Non-pigmented ciliary epithelial cell (primary cell): ENCODE measurements at regions not wholly inside any gene's neighbourhood (a gene's known extent, or its start where the extent isn't known, plus 50 kb on each side); places are given as distances from the start of the nearest gene placed in this dataset.
"Not testable (repeated sequence)": the region's sequence is repeated elsewhere in the genome, so short reads cannot be mapped to it uniquely, and the experiment has no call there.

Experiments
- DNase-seq: peaks from one replicate; pipeline ENCODE4 v3.0.0-alpha.2; 2010; ENCODE audit warnings: low read depth

DNA sequence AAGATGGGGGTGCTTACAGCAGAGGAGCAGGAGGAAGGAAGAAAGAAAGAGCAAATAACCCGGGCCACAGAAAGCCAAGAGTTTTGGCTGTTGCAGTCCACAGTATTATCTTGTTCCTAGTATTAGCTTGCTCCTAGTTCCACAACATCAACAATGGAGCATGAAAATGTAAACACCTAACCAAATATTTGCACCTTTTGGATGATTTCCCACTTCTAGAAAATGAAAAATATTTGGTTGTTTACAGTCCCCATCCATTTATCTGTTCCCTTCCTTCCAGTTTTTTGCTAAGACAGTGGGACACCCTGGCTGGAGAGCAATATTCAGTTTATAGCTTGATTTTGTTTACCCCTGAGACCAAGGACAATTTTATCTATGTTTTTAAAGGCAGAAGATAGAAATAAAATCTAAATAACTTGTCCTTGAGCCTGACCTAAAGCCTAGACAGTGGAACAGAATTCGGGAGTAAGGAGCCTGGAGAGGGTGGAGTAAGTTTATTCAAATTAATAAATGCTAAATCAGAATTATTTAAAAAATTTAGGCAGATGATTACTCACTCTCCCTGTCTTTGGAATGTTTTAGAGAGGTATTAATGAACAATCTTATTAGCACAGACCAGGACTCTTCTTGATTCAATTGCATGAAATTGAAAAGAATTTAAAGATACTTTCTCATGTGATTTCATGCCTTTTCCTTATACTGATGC is 51.6 kb downstream of the RESF1 start:
- no peak for DNase-seq

DNA sequence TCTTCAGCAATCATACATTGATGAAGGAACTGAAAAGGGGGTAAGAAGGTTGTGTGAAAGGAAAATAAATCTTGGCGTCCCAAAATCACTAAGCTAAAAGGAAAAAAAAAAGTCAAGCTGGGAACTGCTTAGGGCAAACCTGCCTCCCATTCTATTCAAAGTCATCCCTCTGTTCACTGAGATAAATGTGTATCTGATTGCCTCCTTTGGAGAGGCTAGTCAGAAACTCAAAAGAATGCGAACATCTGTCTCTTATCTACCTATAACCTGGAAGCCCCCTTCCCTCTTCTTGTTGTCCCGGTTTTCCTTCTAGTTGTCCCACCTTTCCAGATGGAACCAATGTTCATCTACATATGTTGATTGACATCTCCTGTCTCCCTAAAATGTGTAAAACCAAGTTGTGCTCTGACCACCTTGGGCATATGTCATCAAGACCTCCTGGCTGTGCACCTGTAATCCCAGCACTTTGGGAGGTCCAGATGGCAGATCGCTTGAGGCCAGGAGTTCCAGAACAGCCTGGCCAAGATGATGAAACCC is 53.1 kb downstream of the RESF1 start:
- no peak for DNase-seq

DNA sequence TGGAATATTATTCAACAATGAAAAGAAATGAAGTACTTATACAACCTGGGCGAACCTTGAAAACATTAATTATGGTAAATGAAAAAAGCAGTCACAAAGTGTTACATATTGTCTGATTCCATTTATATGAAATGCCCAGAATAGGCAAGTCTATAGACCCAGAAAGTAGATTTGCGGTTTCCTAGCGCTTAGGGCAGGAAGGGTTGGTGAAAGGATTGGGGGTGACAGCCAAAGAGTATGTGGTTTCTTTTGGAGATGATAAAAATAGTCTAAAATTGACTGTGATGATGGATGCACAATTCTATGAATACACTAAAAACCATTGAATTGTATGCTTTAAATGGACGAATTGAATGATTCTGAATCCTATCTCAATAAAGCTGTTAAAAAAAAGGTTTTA is 55.8 kb downstream of the RESF1 start:
- DNase-seq, result no peak

DNA sequence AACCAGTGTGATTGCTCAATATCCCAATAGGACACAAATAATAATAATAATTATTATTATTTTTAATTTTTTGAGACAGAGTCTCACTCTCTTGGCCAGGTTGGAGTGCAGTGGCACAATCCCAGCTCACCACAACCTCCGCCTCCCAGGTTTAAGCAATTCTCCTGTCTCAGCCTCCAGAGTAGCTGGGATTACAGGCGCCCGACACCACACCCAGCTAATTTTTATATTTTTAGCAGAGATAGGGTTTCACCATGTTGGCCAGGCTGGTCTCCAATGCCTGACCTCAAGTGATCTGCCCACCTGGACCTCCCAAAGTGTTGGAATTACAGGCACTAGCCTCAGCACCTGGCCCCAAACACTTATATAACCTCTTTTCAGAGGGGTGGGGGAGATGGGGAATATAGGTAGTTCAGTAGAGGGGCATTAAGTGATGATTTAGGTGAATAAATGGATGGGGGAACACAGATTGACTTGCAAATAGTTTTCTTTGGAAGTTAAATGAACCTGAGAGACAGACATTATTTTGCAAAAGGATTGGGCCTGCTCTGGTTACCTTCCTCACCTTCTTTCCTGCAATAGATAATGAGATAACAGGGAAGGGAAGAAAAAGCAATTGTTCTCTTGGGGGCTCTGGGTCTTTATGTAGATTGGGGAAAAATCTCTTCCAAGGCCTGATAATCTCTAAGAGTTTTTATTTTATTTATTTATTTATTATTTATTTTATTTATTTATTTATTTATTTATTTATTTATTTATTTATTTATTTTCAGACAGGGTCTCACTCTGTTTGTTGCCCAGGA is 57.7 kb downstream of the RESF1 start:
- no peak for DNase-seq

DNA sequence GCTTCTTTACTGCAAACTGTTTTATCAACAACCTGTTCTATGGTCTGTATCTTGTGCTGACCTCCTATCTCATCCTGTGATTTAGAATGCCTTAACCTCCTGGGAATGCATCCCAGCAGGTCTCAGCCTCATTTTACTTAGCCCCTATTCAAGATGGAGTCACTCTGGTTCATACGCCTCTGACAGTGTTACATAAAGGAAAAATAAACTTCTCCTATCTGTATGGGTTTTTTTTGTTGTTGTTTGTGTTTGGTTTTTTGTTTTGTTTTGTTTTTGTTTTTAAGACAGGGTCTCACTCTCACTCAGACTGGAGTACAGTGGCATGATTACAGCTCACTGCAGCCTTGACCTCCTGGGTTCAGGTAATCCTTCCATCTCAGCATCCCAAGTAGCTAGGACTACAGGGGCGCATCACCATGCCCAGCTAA is 62.1 kb downstream of the RESF1 start:
- DNase-seq, result no peak

DNA sequence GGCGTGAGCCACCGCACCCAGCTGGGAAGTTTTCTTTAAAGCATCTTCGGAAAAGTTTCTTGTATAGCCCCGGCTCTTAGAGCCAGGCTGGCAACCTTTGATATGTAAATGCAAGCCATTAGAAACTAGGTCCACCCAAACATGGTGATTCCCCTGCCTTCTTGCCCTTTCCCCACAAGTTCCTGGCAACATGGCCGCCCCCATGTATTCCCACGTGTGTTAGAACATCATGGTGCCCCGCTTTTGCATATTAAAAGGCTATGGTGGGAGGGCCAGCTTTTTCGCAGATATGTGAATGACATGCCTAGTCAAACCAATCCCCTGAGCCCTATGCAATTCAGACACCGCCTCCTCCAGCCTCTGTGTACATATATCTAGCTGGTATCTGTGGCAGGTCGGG is 63.2 kb downstream of the RESF1 start:
- DNase-seq, result not testable (repeated sequence)

DNA sequence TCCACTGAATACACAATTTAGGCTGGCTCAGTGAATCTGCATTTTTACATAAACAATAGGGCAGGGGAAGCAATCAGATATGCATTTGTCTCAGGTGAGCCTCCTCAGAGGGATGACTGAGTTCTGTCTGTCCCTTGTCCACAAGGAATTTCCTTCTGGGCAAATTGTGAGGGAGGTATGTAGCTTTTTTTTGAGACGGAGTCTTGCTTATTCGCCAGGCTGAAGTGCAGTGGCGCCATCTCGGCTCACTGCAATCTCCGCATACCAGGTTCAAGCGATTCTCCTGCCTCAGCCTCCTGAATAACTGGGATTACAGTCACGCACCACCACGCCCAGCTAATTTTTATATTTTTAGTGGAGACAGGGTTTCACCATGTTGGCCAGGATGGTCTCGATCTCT is 64.6 kb downstream of the RESF1 start:
- not testable (repeated sequence) for DNase-seq

DNA sequence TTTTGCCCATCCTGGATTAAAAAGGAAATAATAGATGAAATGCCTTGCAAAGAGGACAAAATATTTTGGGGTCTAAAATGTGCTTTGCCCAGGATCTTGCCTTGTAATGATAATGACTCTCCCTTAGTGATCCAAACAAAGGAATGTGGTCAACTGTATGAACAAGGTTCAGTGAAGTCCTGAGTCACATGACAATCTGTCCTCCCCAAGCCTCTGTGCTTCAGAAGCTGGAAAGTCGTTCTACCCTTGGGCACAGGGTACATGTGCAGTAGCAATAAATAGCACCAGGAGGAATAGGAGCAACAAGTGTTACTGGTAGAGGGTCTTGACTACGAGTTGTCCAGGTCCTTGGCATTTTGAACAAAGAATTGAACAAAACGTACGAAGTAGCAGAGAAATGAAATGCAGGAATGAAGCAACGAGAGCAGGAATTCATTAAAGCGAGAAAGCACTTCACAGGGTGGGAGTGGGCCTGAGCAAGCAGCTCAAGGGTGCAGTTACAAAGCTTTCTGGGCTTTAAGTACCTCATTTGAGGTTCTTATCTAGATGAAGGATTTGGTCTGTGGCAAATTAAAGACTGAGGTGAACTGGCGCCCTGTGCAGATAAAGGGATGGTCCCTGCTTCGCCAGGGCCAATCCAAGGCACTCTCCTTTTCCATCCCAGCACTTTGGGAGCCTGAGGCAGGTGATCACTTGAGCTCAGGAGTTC is 65.8 kb downstream of the RESF1 start:
- DNase-seq, result no peak

DNA sequence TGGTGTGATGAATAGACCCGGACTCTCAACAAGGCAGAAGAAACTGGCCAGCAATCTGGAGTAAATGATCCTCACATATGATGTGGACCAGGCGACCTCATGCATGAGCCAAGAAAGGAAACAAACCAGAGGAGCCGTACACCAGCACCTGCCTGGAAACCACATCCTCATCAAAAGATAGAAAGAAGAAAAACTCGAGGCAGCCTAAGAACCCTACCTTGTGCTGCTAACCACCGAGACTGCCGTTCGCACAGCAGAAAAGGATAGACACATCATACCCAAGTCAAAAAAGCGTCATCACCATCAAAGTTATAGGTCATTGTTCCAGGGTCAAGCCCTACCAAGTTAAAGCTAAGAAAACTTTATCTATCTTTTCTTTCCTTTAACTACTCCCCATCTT is 66.7 kb downstream of the RESF1 start:
- no peak for DNase-seq

DNA sequence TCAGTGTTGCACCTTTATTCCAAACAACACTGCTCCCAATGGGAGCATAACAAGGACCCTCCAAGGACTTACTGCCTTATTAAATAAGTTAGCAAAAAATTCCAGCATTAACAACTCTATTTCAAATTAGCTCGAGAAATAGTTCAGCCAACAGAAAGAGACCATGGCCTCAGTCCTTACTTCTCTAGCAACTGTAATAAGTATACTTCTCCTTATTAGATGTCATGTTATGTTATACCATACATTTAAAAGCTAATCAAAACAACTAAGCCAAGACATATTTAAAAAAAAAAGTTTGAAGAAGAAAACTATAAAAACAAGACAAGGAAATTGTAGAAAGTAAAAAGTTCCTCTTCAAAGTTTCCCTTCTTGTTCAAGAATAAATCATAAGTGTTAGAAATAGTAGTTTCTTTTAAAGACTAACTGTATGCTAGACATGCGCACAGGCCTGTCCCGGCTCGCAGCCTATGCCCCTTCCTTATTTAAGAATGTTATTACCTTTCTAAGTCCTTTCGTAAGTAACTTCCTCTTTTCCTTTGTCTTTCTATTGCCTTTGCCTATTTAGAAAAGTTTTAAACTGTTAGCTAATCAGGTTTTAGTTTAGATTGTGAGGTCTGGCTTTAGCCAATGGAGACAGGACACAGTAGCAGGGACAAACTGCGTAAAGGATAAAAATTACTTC is 68.6 kb downstream of the RESF1 start:
- no peak for DNase-seq

DNA sequence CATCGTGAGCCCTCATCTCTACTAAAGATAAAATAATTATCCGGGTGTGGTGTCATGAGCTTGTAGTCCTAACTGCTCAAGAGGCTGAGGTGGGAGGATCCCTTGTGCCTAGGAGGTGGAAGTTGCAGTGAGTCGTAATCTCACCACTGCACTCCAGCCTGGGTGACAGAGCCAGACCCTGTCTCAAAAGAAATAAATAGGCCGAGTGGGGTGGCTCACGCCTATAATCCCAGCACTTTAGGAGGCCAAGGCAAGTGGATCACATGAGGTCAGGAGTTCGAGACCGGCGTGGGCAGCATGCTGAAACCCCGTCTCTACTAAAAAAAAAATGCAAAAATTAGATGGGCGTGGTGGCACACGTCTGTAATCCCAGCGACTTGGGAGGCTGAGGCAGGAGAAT is 70.9 kb downstream of the RESF1 start:
- no peak for DNase-seq

DNA sequence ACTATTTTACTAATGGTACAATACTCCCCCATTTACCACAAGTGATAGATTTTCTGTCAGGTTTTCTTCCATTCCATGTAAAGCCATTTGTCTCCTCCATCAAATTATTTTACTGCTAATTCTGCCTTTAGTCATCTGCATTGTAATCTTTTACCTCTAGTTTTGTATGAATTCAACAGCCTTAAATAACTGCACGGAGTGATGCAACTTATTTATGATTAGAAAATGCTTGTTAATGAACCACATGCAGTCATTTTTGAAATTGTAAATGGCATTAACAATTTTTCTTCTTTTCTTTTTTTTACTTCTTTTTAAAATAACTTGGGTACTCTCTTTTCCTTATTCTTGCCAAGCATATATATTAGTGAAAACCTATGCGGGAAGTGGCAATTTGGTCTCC is 71.5 kb downstream of the RESF1 start:
- DNase-seq, result no peak

DNA sequence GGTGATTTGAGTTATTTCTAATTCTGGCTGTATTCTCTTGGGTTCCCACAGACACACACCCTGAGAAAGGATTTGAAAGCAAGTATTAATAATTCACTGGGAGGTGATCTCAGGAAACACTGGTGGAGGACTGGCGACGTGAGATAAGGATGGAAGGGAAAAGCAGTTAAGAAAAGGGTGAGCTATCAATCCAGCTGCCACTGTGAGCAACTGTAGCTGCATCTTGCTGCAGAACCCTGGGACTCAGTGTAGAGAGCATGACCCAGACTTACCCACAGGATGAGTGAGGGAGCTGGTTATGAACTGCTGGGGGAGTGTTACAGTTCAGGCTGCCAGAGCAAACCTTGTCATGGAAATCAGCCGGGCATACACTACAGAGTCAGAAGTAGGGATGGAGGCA is 71.9 kb downstream of the RESF1 start:
- no peak for DNase-seq

DNA sequence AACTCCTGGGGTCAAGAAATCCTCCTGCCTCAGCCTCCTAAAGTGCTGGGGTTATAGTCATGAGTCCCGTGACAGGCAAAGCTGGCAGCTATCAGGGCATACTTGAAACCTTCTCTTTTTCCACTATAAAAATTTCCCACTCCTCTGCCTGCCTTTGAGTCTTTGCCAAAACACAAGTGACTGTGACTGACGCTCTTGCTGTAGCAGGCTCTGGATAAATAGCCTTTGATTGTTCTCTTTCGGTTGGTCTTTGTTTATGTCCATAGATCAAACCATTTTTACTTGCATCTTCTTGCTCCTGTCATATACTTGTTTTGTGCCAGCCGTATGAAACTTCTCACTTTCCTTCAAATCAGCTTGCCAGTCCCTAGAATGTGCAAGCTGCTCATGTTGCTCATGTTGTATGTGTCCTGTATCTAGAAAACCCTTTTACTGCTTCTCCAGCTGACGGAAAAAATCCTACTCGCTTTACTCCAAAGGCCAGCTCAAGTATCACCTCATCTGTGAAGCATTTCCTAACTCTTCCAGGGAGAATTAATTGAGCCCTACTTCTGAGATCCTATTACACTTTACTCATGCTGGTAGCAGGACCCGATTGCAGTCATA is 73.1 kb downstream of the RESF1 start:
- peak; percentile 24 for DNase-seq

DNA sequence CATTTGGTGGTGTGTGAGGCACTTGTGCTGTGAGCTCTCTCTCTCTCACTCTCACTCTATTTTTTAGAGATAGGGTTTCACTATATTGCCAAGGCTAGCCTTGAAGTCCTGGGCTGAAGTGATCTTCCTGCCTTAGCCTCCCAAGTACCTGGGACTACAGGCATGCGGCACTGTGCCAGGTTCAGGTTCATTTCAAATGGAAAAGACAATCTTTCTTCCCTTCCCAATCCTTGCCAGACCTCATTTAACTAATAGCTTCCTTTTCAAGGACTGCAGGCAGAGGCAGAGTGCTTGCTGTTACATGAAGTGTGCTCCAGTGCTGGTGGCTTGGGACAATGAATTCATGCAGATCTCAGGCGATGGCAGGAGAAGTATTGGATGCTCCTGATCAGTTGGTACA is 73.2 kb upstream of the BICD1 start:
- no peak for DNase-seq

DNA sequence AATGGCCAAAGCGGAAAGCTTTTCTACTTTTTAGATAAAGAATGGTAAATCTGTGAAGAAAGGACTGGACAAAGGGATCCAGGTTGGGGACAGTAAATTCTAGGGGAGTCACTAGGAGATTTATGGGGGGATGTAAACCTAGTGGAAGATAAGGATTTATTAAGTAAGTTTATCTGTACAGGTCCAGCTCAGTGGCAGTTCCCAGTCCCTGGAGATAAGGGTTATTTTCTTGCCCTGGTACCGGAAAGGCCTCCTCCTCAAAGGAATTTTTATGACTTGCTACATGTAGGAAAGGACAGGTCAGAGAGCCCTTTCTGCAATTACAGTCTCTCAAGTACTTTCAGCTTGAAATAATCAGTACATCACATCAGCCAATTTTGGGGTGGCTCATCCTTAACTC is 72.6 kb upstream of the BICD1 start:
- no peak for DNase-seq

DNA sequence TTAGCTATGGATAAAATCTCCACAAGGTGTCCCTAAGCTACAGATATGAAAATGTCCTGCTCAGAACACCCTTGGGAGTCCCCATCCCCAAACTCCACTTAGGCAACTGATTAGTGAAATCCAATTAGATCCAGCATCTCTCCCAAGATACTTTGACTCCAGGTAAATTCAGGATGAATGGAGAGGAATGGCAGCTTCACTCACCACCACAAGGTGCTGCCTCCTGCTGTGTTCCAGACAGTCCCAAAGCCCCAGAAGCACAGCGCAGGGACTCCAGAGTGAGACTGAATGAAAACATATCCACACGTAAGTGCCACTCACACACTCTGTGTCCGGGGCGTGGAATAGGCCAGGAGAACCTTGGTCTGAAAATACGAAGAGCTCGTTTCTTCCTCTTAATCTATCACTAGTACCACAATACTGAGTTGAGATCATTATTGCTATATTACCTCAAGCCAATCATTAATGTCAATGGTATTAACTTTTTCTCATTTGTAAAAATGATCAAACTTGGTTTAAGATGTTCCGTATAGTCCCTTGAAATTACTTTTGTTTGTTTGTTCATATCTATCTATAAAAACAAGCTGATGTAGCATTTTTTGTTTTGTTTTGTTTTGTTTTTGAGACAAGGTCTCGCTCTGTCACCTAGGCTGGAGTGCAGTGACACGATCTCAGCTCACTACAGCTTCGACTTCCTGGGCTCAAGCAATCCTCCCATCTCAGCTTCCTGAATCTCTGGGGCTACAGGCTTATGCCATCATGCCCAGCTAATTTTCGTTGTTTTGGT is 70.0 kb upstream of the BICD1 start:
- no peak for DNase-seq

DNA sequence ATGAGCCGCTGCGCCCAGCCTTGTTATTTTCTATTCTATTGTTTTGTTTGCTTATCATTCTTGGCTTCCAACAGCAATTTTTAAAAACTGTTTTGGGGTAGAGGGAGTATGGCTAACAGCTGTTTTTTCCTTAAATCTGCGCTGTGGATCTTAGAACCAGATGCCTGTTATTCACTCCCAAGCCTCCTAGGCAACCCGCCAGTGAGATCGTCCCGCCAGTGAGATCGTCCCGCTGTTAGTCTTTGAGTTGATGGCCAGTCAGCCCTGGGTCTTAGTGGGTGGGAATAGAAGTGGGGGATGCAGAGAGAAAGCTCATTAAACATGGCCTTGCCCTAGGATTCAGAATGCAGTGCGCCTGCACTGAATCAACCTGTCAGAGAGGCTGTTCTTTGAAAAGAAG is 67.3 kb upstream of the BICD1 start:
- no peak for DNase-seq

DNA sequence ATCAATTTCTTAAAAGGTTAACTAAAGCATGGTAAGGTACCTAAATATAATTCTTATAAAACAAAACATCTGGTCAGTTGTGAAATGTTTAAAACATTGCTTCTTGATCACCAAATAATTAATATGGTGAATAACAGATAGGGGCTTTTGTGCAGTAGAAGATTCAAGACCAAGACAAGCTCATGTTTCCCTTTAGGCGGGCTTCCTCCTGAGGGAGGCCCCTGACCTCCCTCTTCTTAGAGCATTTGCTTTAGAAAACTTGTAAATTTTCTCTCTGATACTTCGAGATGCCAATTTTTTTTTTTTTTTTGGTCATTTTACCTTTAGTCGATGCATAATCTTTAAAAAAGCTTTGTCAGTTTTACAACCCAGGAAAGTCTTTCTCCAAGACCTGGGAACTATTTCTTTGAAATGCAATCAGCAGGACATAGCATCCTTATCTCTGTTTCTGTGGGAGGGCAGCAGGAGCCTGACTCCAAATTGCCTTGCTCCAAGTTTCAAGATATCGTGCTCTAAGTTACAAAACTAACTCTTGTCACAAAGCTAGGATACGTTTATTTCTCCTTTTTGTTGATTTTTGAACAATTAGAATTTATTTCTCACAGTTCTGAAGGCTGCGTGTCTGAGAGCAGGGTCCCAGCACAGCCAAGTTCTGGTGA is 66.6 kb upstream of the BICD1 start:
- DNase-seq, result no peak

DNA sequence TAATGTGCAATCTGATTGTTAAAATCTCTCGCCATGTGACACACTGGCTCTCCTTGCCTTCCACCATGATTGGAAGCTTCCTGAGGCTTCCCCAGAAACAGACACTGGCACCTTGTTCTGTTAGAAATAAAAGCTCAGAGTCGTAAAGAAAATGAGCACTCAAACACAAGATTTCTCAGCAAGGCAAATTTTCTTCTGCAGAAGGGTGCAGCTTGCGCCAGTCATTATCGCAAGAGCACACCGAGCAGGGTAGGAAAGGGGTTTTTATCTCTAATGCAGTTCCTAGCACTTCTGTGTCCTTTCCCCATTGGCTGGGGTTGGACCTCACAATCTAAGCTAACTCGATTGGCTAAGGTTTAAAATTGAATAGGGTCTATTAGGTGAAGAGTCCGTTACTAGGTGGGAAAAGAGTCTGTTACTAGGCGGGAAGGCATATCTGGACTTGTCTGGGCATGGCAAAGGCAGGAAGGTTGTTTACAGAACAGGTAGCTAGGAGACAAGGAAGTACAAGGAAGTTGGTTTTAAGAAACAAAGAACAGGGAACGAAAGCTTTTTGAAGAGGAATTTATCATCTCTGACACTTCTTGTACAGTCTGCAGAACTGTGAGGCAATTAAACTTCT is 62.6 kb upstream of the BICD1 start:
- DNase-seq, result no peak
